KMS-11 (cell line): ENCODE measurements at regions not wholly inside any gene's neighbourhood (a gene's known extent, or its start where the extent isn't known, plus 50 kb on each side); places are given as distances from the start of the nearest gene placed in this dataset.

Source experiments
- H2AFZ ChIP-seq: fragments of 200-600 bp; sonication (generic); 2 replicates; pipeline ENCODE4 v1.6.1; 2016; ENCODE audit warnings: antibody characterized with exemption, mixed run types, low read depth
- H3K27ac ChIP-seq: fragments of 200-600 bp; sonication (generic); 2 replicates; pipeline ENCODE4 v1.6.1; 2016; ENCODE audit warnings: mild to moderate bottlenecking, mixed run types
- H3K27me3 ChIP-seq: fragments of 200-600 bp; sonication (generic); 2 replicates; pipeline ENCODE4 v1.6.1; 2017; ENCODE audit warnings: mild to moderate bottlenecking, low read depth, mixed run types, moderate library complexity; ENCODE audit not compliant: insufficient read depth
- H3K36me3 ChIP-seq: fragments of 200-600 bp; sonication (generic); 2 replicates; pipeline ENCODE4 v1.6.1; 2017; ENCODE audit warnings: mild to moderate bottlenecking, mixed run types; ENCODE audit not compliant: insufficient read depth
- H3K4me1 ChIP-seq: fragments of 200-600 bp; sonication (generic); 2 replicates; pipeline ENCODE4 v1.6.1; 2016; ENCODE audit warnings: mild to moderate bottlenecking, low read depth, mixed run types; ENCODE audit not compliant: poor library complexity, severe bottlenecking
- H3K4me2 ChIP-seq: fragments of 200-600 bp; sonication (generic); 2 replicates; pipeline ENCODE4 v1.7.0; 2016; ENCODE audit warnings: mild to moderate bottlenecking, mixed run types
- H3K4me3 ChIP-seq: fragments of 200-600 bp; sonication (generic); IDR thresholded peaks from 2 replicates; pipeline ENCODE4 v1.6.1; 2017; ENCODE audit warnings: low read depth, low read length, mixed read lengths; ENCODE audit not compliant: insufficient read depth
- H3K79me2 ChIP-seq: fragments of 200-600 bp; sonication (generic); 2 replicates; pipeline ENCODE4 v1.6.1; 2016; ENCODE audit warnings: low read depth, mixed run types; ENCODE audit not compliant: insufficient read depth
- H3K9ac ChIP-seq: fragments of 200-600 bp; sonication (generic); 2 replicates; pipeline ENCODE4 v1.6.1; 2016; ENCODE audit warnings: mild to moderate bottlenecking, mixed run types
- H4K20me1 ChIP-seq: fragments of 200-600 bp; sonication (generic); 2 replicates; pipeline ENCODE4 v1.6.1; 2016; ENCODE audit warnings: mild to moderate bottlenecking, mixed run types; ENCODE audit not compliant: insufficient read depth
- TF ChIP-seq, protein P1 (sequence below): fragments of 200-600 bp; sonication (generic); conservative IDR thresholded peaks from 2 replicates; pipeline ENCODE4 v1.6.1; 2017; ENCODE audit warnings: low read depth, mild to moderate bottlenecking, antibody characterized with exemption, low read length, moderate library complexity, mixed read lengths

DNA sequence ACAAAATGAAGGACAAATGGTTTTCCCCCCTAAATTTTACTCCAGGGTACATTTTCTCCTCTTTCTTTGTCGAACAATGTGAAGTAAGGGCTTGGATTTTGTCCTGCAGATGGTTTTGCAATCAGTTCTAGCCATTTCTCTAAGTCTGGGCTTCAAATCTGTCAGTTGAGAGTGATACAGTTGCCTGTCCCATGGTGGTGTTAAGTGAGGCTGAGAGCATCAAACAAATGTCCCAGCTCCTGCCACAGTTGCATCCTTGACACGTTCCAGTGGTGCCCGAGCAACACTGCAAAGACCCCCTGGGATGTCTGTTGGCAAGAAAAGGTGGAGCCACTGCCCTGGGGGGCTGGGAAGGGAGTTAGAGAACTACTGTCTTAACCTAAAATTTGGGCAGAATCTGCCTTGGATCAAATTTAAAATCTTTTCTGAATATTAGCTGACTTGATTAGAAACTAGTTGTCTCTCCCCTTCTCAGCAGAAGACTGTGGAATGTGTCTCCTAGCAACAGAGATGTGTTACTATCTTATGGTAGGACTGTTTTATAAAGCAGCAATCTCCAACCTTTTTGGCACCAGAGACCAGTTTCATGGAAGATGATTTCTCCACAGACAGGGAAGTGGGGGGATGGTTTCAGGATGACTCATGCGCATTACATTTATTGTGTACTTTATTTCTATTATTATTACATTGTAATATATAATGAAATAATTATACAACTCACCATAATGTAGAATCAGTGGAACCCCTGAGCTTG, 102.0 kb upstream of the STEAP1B start:
- H3K27me3 ChIP-seq = no peaks in the 10 kb centered on the region
- H3K4me3 ChIP-seq = no peak overlapping the region
- no peak overlapping the region for H2AFZ ChIP-seq
- H3K79me2 ChIP-seq = no peaks in the 10 kb centered on the region
- no peaks in the 10 kb centered on the region for H3K4me1 ChIP-seq
- no peaks in the 10 kb centered on the region for H3K36me3 ChIP-seq
- no peaks in the 10 kb centered on the region for H4K20me1 ChIP-seq
- no peak overlapping the region for H3K9ac ChIP-seq
- no peak overlapping the region for H3K4me2 ChIP-seq
- TF ChIP-seq, protein P1, sequence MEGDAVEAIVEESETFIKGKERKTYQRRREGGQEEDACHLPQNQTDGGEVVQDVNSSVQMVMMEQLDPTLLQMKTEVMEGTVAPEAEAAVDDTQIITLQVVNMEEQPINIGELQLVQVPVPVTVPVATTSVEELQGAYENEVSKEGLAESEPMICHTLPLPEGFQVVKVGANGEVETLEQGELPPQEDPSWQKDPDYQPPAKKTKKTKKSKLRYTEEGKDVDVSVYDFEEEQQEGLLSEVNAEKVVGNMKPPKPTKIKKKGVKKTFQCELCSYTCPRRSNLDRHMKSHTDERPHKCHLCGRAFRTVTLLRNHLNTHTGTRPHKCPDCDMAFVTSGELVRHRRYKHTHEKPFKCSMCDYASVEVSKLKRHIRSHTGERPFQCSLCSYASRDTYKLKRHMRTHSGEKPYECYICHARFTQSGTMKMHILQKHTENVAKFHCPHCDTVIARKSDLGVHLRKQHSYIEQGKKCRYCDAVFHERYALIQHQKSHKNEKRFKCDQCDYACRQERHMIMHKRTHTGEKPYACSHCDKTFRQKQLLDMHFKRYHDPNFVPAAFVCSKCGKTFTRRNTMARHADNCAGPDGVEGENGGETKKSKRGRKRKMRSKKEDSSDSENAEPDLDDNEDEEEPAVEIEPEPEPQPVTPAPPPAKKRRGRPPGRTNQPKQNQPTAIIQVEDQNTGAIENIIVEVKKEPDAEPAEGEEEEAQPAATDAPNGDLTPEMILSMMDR = no peak
- H3K27ac ChIP-seq = no peak overlapping the region

DNA sequence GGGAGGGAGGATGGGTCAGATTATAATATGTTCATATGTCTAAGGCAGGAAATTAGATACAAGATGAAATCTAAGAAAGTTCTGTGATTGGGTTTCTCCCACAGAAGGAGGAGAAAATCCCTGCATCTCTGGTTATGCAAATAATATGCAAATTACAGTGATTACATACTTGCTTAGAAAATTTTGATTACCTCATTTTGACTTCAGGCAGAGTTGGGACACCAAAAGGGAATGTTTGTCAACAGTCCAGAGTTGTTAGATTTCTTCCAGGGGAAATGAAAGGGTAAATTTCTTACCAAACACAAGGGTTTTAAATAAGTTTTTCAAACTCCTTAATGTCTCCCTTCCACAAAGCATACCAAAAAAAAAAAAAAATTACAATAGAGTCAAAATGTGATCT, 101.4 kb upstream of the STEAP1B start:
- Histone ChIP-seq H3K27ac (no peak overlapping the region), H3K36me3 (no peaks in the 10 kb centered on the region), H3K4me3 (no peak overlapping the region), H3K27me3 (no peaks in the 10 kb centered on the region), H3K9ac (no peak overlapping the region), H3K4me2 (no peak overlapping the region), H3K4me1 (no peaks in the 10 kb centered on the region), H4K20me1 (no peaks in the 10 kb centered on the region), H2AFZ (no peak overlapping the region), H3K79me2 (no peaks in the 10 kb centered on the region)
- TF ChIP-seq, protein P1 = no peak

DNA sequence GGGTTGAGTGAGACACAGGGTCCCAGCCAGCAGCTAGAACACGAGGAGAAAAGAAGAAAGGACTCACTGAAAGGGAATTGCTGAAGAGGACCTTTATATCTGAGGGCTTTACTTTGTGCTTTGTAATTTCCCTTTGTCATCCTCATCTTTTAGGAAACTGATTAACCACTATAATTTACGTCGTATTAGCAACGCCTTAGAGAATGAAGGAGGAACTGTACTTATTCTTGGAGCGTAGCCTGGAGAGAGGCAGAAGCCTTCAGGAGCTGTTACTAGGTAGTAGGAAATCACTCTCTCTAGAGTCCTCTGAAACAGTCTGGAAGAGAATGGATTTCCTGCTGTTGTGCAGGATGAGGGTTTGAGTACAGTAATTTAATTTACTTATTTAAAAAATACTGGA, 101.0 kb upstream of the STEAP1B start:
- Histone ChIP-seq H3K27ac (no peak overlapping the region), H4K20me1 (no peaks in the 10 kb centered on the region), H3K4me2 (no peak overlapping the region), H3K9ac (no peak overlapping the region), H3K4me3 (no peak overlapping the region), H3K27me3 (no peaks in the 10 kb centered on the region), H3K79me2 (no peaks in the 10 kb centered on the region), H3K36me3 (no peaks in the 10 kb centered on the region), H3K4me1 (no peaks in the 10 kb centered on the region), H2AFZ (no peak overlapping the region)
- TF ChIP-seq, protein P1 = no peak

DNA sequence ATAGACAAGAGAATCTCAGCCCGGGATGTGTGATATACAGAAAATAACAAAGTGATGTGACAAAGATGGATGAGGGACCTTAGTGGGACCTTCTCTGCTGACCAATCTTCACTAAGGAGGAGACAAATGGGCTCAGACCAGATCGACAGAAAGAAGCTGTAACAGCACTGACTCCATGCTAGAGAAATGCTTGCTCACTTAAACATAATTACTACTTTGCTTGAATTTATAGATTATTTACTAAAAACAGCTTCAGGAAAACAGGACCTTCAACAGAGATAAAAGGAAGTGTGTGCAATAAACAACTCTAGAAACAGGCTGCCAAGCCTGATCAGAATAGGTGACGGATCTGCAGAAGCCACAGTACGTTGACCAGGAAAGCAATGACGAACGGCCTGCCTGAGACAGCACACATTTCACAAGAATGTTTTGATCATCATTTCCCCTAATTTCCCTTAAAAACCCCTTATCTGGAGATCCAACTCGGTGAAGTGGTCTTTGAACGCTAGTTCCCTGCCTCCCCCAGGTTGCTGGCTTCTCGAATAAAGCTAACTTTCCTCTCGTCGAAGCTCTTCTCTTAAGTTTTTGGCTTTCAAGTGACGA, 98.4 kb upstream of the STEAP1B start:
- H3K4me1 ChIP-seq = no peaks in the 10 kb centered on the region
- no peaks in the 10 kb centered on the region for H4K20me1 ChIP-seq
- H3K4me3 ChIP-seq = no peak overlapping the region
- H3K27ac ChIP-seq = no peak overlapping the region
- no peak overlapping the region for H2AFZ ChIP-seq
- H3K4me2 ChIP-seq = no peak overlapping the region
- no peaks in the 10 kb centered on the region for H3K79me2 ChIP-seq
- TF ChIP-seq, protein P1 = no peak
- H3K9ac ChIP-seq = no peak overlapping the region
- no peaks in the 10 kb centered on the region for H3K27me3 ChIP-seq
- H3K36me3 ChIP-seq = no peaks in the 10 kb centered on the region
